NCI-H1694 treated with DMSO at 0.1 percent for 48 hours (cell line): ENCODE measurements at regions not wholly inside any gene's neighbourhood (a gene's known extent, or its start where the extent isn't known, plus 50 kb on each side); places are given as distances from the start of the nearest gene placed in this dataset.

Experiments used
- DNase-seq: peaks from one replicate; lab custom pipeline; 2025; lab: John Stamatoyannopoulos, UW

- no peak for DNase-seq
These were observed 200.5 kb downstream of the TRIM29 start for GRCh38 chr11:119937412-119937811.

- no peak for DNase-seq
These were observed 201.5 kb downstream of the TRIM29 start for GRCh38 chr11:119936426-119936825.

DNA sequence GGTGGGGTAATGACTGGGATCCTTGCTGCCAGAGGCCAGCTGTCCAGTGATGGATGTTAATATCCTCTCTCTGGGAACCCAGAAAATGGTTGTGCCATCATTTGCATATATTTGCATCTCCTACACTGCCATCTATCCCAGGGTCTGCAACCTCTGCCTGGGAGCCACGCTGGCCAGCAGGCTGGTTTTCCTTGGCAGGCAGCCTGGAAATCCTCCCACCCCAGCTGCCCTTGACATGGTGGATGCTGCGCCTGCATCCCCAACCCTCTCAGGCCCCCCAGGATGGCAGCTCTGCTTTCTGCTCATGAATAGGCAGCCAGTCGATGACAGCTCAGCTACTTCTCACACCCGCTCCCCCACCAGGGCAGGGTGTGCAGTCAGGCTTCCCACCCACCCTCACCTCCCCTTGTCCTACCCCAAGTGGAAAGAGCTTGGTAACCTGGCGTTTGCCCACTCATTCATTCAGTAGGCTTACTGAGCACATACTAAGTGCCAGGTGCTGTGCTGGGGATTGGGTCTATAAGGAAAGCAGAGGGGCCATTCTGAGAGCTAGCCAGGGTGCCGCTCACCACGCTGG, 202.5 kb downstream of the TRIM29 start:
- no peak for DNase-seq

GRCh38 chr11:119934866-119935265, 203.0 kb downstream of the TRIM29 start:
- DNase-seq = no peak

DNA sequence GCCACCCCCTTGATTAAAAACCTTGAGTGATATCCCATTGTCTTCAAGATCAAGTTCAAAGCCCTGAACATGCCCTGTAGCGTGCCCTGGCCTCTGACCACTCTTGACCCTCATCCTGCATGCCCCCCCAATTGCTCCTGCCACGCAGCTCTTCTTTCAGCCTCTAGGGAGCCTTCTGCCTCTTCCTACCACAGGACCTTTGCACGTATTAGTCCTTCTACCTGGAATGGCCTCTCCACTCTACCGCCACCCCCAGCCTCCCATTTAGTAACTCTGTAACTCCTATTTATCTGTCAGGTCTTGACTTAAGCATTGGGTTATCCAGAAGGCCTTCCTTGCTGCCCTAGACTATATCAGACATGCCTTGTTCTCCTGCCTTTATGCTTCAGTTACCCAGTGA, 203.6 kb downstream of the TRIM29 start:
- DNase-seq = no peak

DNA sequence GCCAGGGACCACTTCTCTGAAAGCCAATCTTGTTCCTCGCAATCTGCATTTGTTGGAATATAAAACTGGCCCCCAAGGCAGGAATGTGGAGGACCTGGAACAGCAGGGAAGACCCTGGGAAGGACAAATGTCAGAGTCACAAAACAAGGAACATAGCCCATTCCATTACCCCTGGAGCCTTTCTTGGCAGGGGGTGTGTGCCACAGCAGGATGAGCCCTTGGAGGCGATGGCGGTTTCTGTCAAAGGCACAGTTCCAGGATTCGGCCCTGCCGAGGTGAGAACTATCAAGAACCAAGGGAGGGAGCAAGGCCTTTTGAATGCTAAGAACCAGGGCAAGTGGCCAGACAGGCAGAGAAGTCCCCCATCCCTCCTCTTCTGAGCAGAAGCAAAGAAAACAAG, 204.3 kb downstream of the TRIM29 start:
- no peak for DNase-seq

DNA sequence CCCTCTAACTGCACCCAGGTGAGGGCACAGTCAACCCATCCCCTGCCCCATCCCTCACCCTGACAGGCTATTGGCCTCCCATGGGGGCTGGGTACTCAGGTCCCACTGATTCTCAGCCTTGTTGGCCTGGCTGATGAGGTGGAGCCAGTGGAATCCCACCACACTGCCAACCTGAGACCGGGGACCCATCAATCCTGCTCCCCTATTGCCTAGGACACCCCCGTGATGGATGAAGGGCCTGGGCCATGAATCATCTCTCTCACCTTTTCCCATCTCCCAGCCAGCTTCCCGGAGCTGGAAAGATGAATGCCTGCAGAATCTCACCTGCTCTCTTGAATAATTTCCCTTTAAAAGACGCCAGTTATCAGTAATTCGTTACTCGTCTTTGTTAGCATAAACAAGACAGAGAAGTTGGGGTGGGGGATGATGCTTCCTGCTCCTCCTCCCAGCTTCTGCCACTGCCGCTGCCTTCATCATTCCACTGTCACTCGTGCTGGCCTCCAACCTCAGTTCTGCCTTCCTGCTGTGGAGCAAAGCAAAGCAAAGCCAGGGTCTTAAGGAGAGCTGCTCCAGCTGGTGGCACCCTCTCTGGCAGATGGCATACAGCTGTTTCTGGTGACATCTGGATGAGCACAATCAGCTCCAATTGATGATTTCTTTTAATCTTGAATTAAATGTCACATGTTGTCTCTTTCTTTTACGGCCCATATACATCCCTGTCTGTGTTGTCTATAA, 204.0 kb upstream of the NECTIN1 start:
- DNase-seq = no peak

DNA sequence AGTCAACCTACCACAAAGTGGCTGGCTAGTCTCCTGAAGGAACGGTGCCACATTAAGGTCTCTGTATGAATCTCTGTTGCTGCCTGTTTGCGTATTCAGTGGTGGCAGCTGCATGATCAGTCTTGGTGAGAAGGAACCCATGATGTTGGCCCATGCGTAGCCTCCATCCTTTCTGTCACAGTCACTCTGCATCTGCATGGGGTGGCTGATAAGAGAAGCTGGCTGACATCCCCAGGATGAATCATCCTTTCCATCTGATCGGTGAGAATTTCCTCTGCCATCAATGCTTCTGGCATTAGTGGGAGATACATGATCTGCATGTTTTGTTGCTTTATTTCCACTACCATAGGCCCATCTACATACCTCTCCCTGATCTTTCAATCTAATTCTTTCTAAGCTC, 199.0 kb upstream of the NECTIN1 start:
- DNase-seq = no peak

- DNase-seq = no peak
These were observed 195.0 kb upstream of the NECTIN1 start for GRCh38 chr11:119924017-119924416.

DNA sequence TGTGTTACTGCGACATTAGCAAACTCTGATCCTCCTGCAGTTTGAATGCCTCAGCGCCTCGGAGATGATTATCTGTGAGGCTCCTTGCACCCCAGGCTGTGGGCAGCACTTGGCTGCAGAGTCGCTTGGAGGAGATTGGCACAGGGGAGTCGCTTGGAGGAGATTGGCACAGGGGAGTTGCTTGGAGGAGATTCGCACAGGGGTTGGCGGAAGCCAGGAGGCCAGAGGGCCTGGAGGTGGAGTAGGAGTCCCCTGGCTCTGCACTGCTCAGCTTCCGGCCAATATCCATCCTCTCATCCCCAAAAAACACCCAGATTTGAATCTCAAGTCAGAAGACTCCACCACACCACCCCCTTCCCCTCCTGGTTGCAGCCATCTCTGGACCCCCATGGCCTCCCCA, 192.6 kb upstream of the NECTIN1 start:
- DNase-seq = no peak

GRCh38 chr11:119920666-119921387, 191.8 kb upstream of the NECTIN1 start:
- no peak for DNase-seq

GRCh38 chr11:119919656-119920055, 190.7 kb upstream of the NECTIN1 start:
- no peak for DNase-seq

DNA sequence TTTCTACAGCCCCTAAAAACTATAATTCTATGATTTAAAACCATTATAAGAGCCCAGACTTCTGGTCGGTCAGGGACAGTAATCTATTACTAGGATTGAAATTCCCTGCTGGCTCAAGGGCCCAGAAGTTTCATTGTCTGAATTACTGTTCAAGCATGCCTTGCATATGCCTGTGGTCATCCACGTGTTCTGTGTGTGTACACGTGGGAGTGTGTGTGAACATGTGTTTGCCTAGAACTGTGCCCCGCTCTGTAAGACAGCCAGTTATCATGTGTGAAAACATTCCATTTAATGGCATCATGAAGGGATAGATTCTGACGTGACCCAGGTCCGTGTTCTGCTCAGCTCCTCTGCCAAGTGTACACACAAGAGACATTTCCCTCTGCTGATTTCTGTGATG, 189.3 kb upstream of the NECTIN1 start:
- no peak for DNase-seq

DNA sequence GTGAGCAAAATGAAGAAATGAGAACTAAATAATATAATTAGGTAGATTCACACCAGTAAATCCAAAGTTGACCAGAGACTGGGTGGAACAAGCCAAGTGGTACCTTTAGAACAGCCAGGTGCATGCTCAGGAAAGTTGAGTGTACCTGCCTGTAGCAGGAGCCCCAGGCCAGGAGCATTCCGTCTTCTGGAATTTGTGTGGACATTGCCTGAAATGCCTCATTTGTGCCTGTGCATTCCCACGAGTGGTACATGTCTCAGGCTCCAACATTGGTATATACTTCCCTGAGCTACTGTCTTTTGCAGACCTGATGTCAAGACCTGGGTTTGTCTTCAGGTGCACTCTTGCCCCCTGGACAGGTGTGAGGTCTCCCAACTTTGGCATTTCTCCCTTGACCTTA, 187.6 kb upstream of the NECTIN1 start:
- DNase-seq = no peak

- no peak for DNase-seq
These were observed 183.2 kb upstream of the NECTIN1 start for GRCh38 chr11:119912229-119912628.

GRCh38 chr11:119910650-119911049, 181.7 kb upstream of the NECTIN1 start:
- DNase-seq = no peak

- DNase-seq = no peak
These were observed 181.1 kb upstream of the NECTIN1 start for GRCh38 chr11:119910051-119910450.

DNA sequence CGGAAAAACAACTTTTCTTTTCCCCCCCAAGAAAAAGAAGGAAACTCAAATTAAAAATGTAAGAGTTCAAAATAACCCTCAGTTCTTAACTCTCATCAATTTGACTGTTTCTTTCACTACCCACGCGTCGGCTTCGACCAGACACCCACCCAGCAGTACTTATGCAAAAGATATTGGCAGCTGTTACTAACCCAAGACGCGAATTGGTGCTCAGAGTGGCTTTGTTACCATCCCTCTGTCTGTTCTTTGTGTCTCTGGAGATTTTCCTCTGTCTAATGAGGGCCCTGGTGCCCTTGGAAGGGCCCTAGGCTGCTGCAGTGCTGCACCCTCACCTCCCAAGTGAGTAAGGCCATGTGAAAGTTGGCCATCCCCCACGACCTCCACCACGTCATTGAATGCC, 180.5 kb upstream of the NECTIN1 start:
- DNase-seq = no peak

DNA sequence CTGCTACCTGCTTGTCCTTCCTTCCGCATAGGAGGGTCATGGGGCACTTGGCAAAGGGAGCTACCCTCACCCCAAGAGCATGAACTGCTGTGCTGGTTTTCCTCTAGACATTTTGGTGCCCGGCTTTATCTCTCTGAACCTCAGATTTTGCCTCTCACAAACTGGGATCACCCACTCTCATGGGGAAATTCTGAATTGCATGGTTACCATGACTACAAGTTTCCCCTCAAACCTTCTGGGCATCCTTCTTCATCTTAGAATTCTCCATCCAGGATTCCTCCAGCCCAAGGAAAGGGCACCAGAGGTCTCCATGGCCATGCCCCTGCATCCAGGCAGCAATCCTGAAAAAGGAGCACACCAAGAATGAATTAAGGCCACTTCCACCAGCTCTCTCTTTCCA, 180.1 kb upstream of the NECTIN1 start:
- DNase-seq = no peak

DNA sequence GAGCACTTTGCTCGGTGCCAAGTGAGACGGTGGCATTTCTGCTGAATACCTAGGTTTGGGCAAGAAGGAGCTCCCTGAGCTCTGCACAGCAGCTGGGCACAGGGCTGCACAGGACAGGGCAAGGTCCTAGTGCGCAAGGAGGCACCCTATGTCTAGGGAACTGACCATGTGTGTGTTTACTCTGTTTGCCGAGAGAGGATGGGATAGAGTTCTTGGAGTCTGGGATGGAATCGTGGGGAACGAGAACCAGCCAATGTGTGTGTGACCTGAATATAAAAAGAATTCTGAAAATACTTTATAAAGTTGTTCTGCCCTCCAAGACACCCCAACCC, 179.5 kb upstream of the NECTIN1 start:
- DNase-seq = no peak

- no peak for DNase-seq
These were observed 179.0 kb upstream of the NECTIN1 start for GRCh38 chr11:119907878-119908572.

- no peak for DNase-seq
These were observed 178.3 kb upstream of the NECTIN1 start for GRCh38 chr11:119907122-119907851.
